H1 (cell line): ENCODE measurements at regions not wholly inside any gene's neighbourhood (a gene's known extent, or its start where the extent isn't known, plus 50 kb on each side); places are given as distances from the start of the nearest gene placed in this dataset.

Experiments used
- CTCF ChIA-PET: fragments of 300-600 bp; sonication (Branson Sonifier 250); formaldehyde crosslinking; loops from one replicate; lab custom pipeline; 2021; ENCODE audit not compliant: partially characterized antibody; lab: Charles Lee
- POLR2A ChIA-PET: fragments of 300-600 bp; sonication (Branson Sonifier 250); formaldehyde crosslinking; loops from one replicate; lab custom pipeline; 2021; ENCODE audit warnings: inconsistent platforms; ENCODE audit not compliant: partially characterized antibody; lab: Charles Lee
- DNase-seq, 2 experiments: peaks; one replicate each; pipeline versions ENCODE4 v3.0.0 to v3.0.0-alpha.2; 2010 to 2022; ENCODE audit warnings: low spot score in 2 of 2, low read depth in 1 of 2, mixed read lengths in 1 of 2
- FAIRE-seq: peaks from 2 replicates; lab custom pipeline; 2011; peaks lifted over from hg19 to GRCh38; lab: Jason Lieb, UNC
- H2AFZ ChIP-seq: 2 replicates; pipeline ENCODE4 v1.8.1; 2012; ENCODE audit warnings: low read length, inconsistent platforms
- H2AK5ac ChIP-seq: 2 replicates; pipeline ENCODE4 v1.6.1; 2013; ENCODE audit warnings: low read depth, low read length
- H2BK120ac ChIP-seq: replicated peaks from 2 replicates; pipeline ENCODE3; 2013; ENCODE audit warnings: low read depth, low read length, inconsistent platforms
- H2BK12ac ChIP-seq: 2 replicates; pipeline ENCODE4 v1.6.1; 2013; ENCODE audit warnings: low read depth, low read length
- H2BK15ac ChIP-seq: 2 replicates; pipeline ENCODE4 v1.6.1; 2013; ENCODE audit warnings: low read length
- H2BK20ac ChIP-seq: 2 replicates; pipeline ENCODE4 v1.6.1; 2013; ENCODE audit warnings: low read length
- H2BK5ac ChIP-seq: 2 replicates; pipeline ENCODE4 v1.6.1; 2013; ENCODE audit warnings: low read depth, low read length
- H3K14ac ChIP-seq: 2 replicates; pipeline ENCODE4 v1.6.1; 2013; ENCODE audit warnings: inconsistent platforms; ENCODE audit not compliant: insufficient read length
- H3K18ac ChIP-seq: 2 replicates; pipeline ENCODE4 v1.6.1; 2013; ENCODE audit warnings: low read length; ENCODE audit errors: extremely low read depth
- H3K23ac ChIP-seq: 2 replicates; pipeline ENCODE4 v1.6.1; 2013; ENCODE audit warnings: inconsistent platforms; ENCODE audit not compliant: insufficient read length
- H3K23me2 ChIP-seq: 2 replicates; pipeline ENCODE4 v1.6.1; 2013; ENCODE audit warnings: low read depth, low read length
- H3K27ac ChIP-seq: 2 replicates; pipeline ENCODE4 v1.6.1; 2011; ENCODE audit warnings: low read depth, low read length, inconsistent platforms
- H3K27me3 ChIP-seq, 4 experiments: replicated peaks in 1 of 4; 1 replicate in 1 of 4; 2 replicates in 3 of 4; pipeline versions ENCODE4 v1.6.1 to v1.8.1; 2011 to 2013; ENCODE audit warnings: low read length in 3 of 4, mild to moderate bottlenecking in 3 of 4, inconsistent platforms in 2 of 4, mixed read lengths in 2 of 4, moderate library complexity in 1 of 4; ENCODE audit not compliant: control insufficient read depth in 3 of 4, insufficient read depth in 3 of 4; ENCODE audit errors: extremely low read depth in 1 of 4
- H3K36me3 ChIP-seq, 4 experiments: 2 replicates each; pipeline versions ENCODE4 v1.6.1 to v1.8.1; 2011 to 2013; ENCODE audit warnings: mild to moderate bottlenecking in 4 of 4, low read length in 3 of 4, moderate library complexity in 2 of 4, control low read depth in 1 of 4, inconsistent platforms in 1 of 4; ENCODE audit not compliant: insufficient read depth in 4 of 4, control insufficient read depth in 2 of 4
- H3K4ac ChIP-seq: replicated peaks from 2 replicates; pipeline ENCODE3; 2013; ENCODE audit warnings: low read length, low read depth, mixed read lengths, inconsistent platforms; ENCODE audit not compliant: insufficient read length
- H3K4me1 ChIP-seq, 4 experiments: replicated peaks in 1 of 4; 1 replicate in 1 of 4; 2 replicates in 3 of 4; pipeline versions ENCODE4 v1.6.1 to v1.8.1; 2011 to 2013; ENCODE audit warnings: low read length in 3 of 4, inconsistent platforms in 2 of 4, mixed read lengths in 1 of 4; ENCODE audit not compliant: insufficient read depth in 4 of 4, control insufficient read depth in 3 of 4
- H3K4me2 ChIP-seq, 2 experiments: 2 replicates each; pipeline versions ENCODE4 v1.6.1 to v1.8.1; 2011 to 2013; ENCODE audit warnings: low read depth in 2 of 2, low read length in 2 of 2, control low read depth in 1 of 2, inconsistent platforms in 1 of 2, mild to moderate bottlenecking in 1 of 2; ENCODE audit not compliant: insufficient read depth in 1 of 2
- H3K4me3 ChIP-seq, 4 experiments: fragments of 200-600, 300-600 bp in 1 of 4; sonication (generic), shearing (Covaris generic), sonication (Bioruptor Twin) in 1 of 4; 2 replicates each; pipeline versions ENCODE4 v1.5.1 to v1.8.1; 2011 to 2016; ENCODE audit warnings: low read length in 4 of 4, low read depth in 3 of 4, control low read depth in 2 of 4, inconsistent platforms in 2 of 4, mild to moderate bottlenecking in 2 of 4, mixed read lengths in 1 of 4, moderate library complexity in 1 of 4; ENCODE audit not compliant: insufficient read depth in 2 of 4; ENCODE audit errors: extremely low read depth in 1 of 4
- H3K56ac ChIP-seq: replicated peaks from 2 replicates; pipeline ENCODE3; 2013; ENCODE audit warnings: low read depth, mild to moderate bottlenecking, mixed read lengths, low read length, inconsistent platforms; ENCODE audit not compliant: insufficient read length
- H3K79me1 ChIP-seq: 2 replicates; pipeline ENCODE4 v1.6.1; 2013; ENCODE audit warnings: low read depth, low read length, control low read depth
- H3K79me2 ChIP-seq, 2 experiments: 2 replicates each; pipeline versions ENCODE4 v1.6.1 to v1.8.1; 2012 to 2013; ENCODE audit warnings: low read length in 2 of 2, mild to moderate bottlenecking in 2 of 2, inconsistent platforms in 1 of 2; ENCODE audit not compliant: insufficient read depth in 2 of 2, control insufficient read depth in 1 of 2
- H3K9ac ChIP-seq, 4 experiments: replicated peaks in 1 of 4; 1 replicate in 1 of 4; 2 replicates in 3 of 4; pipeline versions ENCODE4 v1.6.1 to v1.8.1; 2011 to 2013; ENCODE audit warnings: low read depth in 3 of 4, low read length in 3 of 4, control low read depth in 2 of 4, mild to moderate bottlenecking in 2 of 4, moderate library complexity in 2 of 4, inconsistent platforms in 1 of 4; ENCODE audit errors: extremely low read depth in 1 of 4
- H3K9me3 ChIP-seq, 2 experiments: 2 replicates each; pipeline versions ENCODE4 v1.6.1 to v1.8.1; 2012 to 2013; ENCODE audit warnings: mild to moderate bottlenecking in 2 of 2, moderate library complexity in 2 of 2, control low read depth in 1 of 2, inconsistent platforms in 1 of 2, low read depth in 1 of 2, low read length in 1 of 2, mixed read lengths in 1 of 2; ENCODE audit not compliant: insufficient read depth in 2 of 2
- H4K20me1 ChIP-seq, 2 experiments: replicated peaks in 1 of 2; 2 replicates each; pipeline versions ENCODE3 to v1.8.1; 2011 to 2013; ENCODE audit warnings: inconsistent platforms in 2 of 2, low read length in 2 of 2, mild to moderate bottlenecking in 1 of 2; ENCODE audit not compliant: insufficient read depth in 2 of 2, control insufficient read depth in 1 of 2
- H4K5ac ChIP-seq: 2 replicates; pipeline ENCODE4 v1.6.1; 2013; ENCODE audit warnings: low read length, low read depth, mixed read lengths, inconsistent platforms; ENCODE audit not compliant: insufficient read length
- H4K8ac ChIP-seq: 2 replicates; pipeline ENCODE4 v1.8.0; 2013; ENCODE audit warnings: mild to moderate bottlenecking, moderate library complexity, low read length, inconsistent platforms; ENCODE audit not compliant: insufficient read depth; ENCODE audit errors: extremely low read depth
- H4K91ac ChIP-seq: replicated peaks from 2 replicates; pipeline ENCODE3; 2013; ENCODE audit warnings: low read length, mixed read lengths, inconsistent platforms; ENCODE audit not compliant: insufficient read length
- CTCF ChIP-seq, 3 experiments: IDR thresholded peaks; 1 replicate in 2 of 3; 2 replicates in 1 of 3; pipeline versions ENCODE4 v1.5.1 to v1.6.1; 2011; ENCODE audit warnings: low read length in 3 of 3, mild to moderate bottlenecking in 3 of 3, inconsistent platforms in 2 of 3, low read depth in 1 of 3, moderate library complexity in 1 of 3; ENCODE audit not compliant: insufficient read depth in 1 of 3; ENCODE audit errors: control extremely low read depth in 1 of 3
- WGBS, 2 experiments: shearing (Covaris generic) in 1 of 2; methylation state at CpG; one replicate each; pipeline versions ENCODE4 v1.1.6 to v1.1.7; 2013 to 2015; ENCODE audit warnings: low lambda C conversion rate in 2 of 2, mixed read lengths in 2 of 2, inconsistent platforms in 1 of 2, low coverage in 1 of 2, missing lambda C conversion rate in 1 of 2; ENCODE audit not compliant: insufficient replicate concordance in 2 of 2, insufficient coverage in 1 of 2, insufficient read length in 1 of 2; ENCODE audit errors: extremely low coverage in 1 of 2, missing lambda C conversion rate in 1 of 2; 5-methylcytosine and 5-hydroxymethylcytosine counted together

- H3K23me2 ChIP-seq: no peaks in the 10 kb centered on the region
- no peak overlapping the region for H2AK5ac ChIP-seq
- no peaks in the 10 kb centered on the region for H3K79me2 ChIP-seq
- H2AFZ ChIP-seq: no peak overlapping the region
- no peak overlapping the region for H3K56ac ChIP-seq
- CTCF ChIA-PET: interaction anchor here (0.8 kb wide), 1 partner anchor 37 kb away, joined by 3 read pairs; no protein-coding TSS in a partner anchor
- no peak overlapping the region for H3K4me3 ChIP-seq
- H4K20me1 ChIP-seq: no peaks in the 10 kb centered on the region
- no peak for TF ChIP-seq CTCF (IDR thresholded peaks at IDR 0.05; ENCODE audit: control extremely low read depth in 1 of 3, insufficient read depth in 1 of 3, low read depth in 1 of 3, low read length in 3 of 3)
- no peak overlapping the region for H3K18ac ChIP-seq
- no peak overlapping the region for H2BK15ac ChIP-seq
- no peak for FAIRE-seq
- peaks cover 0 to 6% of the 10 kb centered on the region in 2 experiments; a peak in 2 of 4 replicates for H3K9me3 ChIP-seq
- POLR2A ChIA-PET: interaction anchor here (1.0 to 1.3 kb wide), 3 partner anchors 22 to 26 kb away, joined by 3 read pairs; no protein-coding TSS in a partner anchor
- WGBS, 2 experiments: 63% methylated on average over 3 of the region's 3 CpGs; no CpG with 5 or more reads in 1 of the 2 experiments
- H2BK5ac ChIP-seq: no peak overlapping the region
- H3K9ac ChIP-seq: no peak overlapping the region
- H3K4me1 ChIP-seq: no peaks in the 10 kb centered on the region
- H4K5ac ChIP-seq: no peak overlapping the region
- no peak overlapping the region for H2BK120ac ChIP-seq
- no peaks in the 10 kb centered on the region for H3K27me3 ChIP-seq
- no peaks in the 10 kb centered on the region for H3K79me1 ChIP-seq
- H3K27ac ChIP-seq: no peak overlapping the region
- H3K4ac ChIP-seq: no peak overlapping the region
- no peak overlapping the region for H3K14ac ChIP-seq
- H2BK20ac ChIP-seq: no peak overlapping the region
- no peak for DNase-seq
- no peak overlapping the region for H4K8ac ChIP-seq
- peaks cover 0 to 2% (median 0%) of the 10 kb centered on the region in 4 experiments; a peak in 1 of 8 replicates for H3K36me3 ChIP-seq
- H3K4me2 ChIP-seq: no peak overlapping the region
- no peak overlapping the region for H3K23ac ChIP-seq
- H4K91ac ChIP-seq: no peak overlapping the region
- no peak overlapping the region for H2BK12ac ChIP-seq
These were observed 445.7 kb downstream of the SMARCA1 start for GRCh38 chrX:129077424-129078170.
